WTC11 (cell line): ENCODE measurements at regions not wholly inside any gene's neighbourhood (a gene's known extent, or its start where the extent isn't known, plus 50 kb on each side); places are given as distances from the start of the nearest gene placed in this dataset.

Source experiments
- CTCF ChIP-seq: fragments of 200-600 bp; IDR thresholded peaks from 2 replicates; pipeline ENCODE4 v1.8.0; 2022; ENCODE audit warnings: antibody characterized with exemption
- E2F1 ChIP-seq: sonication (generic); formaldehyde crosslinking; IDR thresholded peaks from 2 replicates; pipeline ENCODE4 v1.8.0; 2022; ENCODE audit warnings: mild to moderate bottlenecking, missing genetic modification reagents
- ESRRA ChIP-seq: sonication (generic); formaldehyde crosslinking; IDR thresholded peaks from 2 replicates; pipeline ENCODE4 v1.8.1; 2022; ENCODE audit warnings: mild to moderate bottlenecking, missing genetic modification reagents, borderline replicate concordance
- ETV6 ChIP-seq: sonication (generic); formaldehyde crosslinking; IDR thresholded peaks from 2 replicates; pipeline ENCODE4 v1.8.1; 2022; ENCODE audit warnings: mild to moderate bottlenecking, missing genetic modification reagents
- PREB ChIP-seq: sonication (generic); formaldehyde crosslinking; IDR thresholded peaks from 2 replicates; pipeline ENCODE4 v1.8.1; 2022; ENCODE audit warnings: mild to moderate bottlenecking, missing genetic modification reagents, moderate library complexity, borderline replicate concordance
- SMAD3 ChIP-seq: sonication (generic); formaldehyde crosslinking; IDR thresholded peaks from 2 replicates; pipeline ENCODE4 v1.8.0; 2022; ENCODE audit warnings: missing genetic modification reagents, mild to moderate bottlenecking, borderline replicate concordance
- USF2 ChIP-seq: sonication (generic); formaldehyde crosslinking; IDR thresholded peaks from 2 replicates; pipeline ENCODE4 v1.8.1; 2023; ENCODE audit warnings: mild to moderate bottlenecking, missing genetic modification reagents, moderate library complexity
- ZNF281 ChIP-seq: sonication (generic); formaldehyde crosslinking; IDR thresholded peaks from 2 replicates; pipeline ENCODE4 v1.8.0; 2023; ENCODE audit warnings: mild to moderate bottlenecking, missing genetic modification reagents

GRCh38 chr6:149260214-149260874 is 57.2 kb upstream of the TAB2 start:
- TF ChIP-seq CTCF, result no peak
- TF ChIP-seq USF2, result no peak
- no peak for TF ChIP-seq E2F1 (CRISPR knock-in tag)
- TF ChIP-seq SMAD3 (CRISPR knock-in tag), result no peak
- TF ChIP-seq ETV6 (CRISPR knock-in tag), result no peak
- TF ChIP-seq ZNF281, result no peak
- TF ChIP-seq ESRRA (CRISPR knock-in tag), result no peak
- no peak for TF ChIP-seq PREB (CRISPR knock-in tag)
